SU-DHL-6 (cell line): ENCODE measurements at regions not wholly inside any gene's neighbourhood (a gene's known extent, or its start where the extent isn't known, plus 50 kb on each side); places are given as distances from the start of the nearest gene placed in this dataset.

Experiments used
- H2AFZ ChIP-seq: fragments of 200-600 bp; sonication (generic); 2 replicates; pipeline ENCODE4 v1.6.1; 2014; ENCODE audit warnings: low read depth, mild to moderate bottlenecking, moderate library complexity, mixed read lengths, antibody characterized with exemption, low read length; ENCODE audit not compliant: severe bottlenecking
- H3F3A ChIP-seq: fragments of 200-600 bp; shearing (Covaris generic); 2 replicates; pipeline ENCODE4 v1.6.0; 2016; ENCODE audit warnings: antibody characterized with exemption, mild to moderate bottlenecking; ENCODE audit not compliant: insufficient read depth
- H3K27ac ChIP-seq: fragments of 200-600 bp; sonication (generic); 2 replicates; pipeline ENCODE4 v1.5.1; 2016; ENCODE audit warnings: low read depth, mild to moderate bottlenecking, low read length, moderate library complexity, mixed read lengths
- H3K27me3 ChIP-seq: fragments of 200-600 bp; sonication (generic), shearing (Covaris generic); 2 replicates; pipeline ENCODE4 v1.6.0; 2014; ENCODE audit warnings: mild to moderate bottlenecking, low read length
- H3K36me3 ChIP-seq: fragments of 200-600 bp; sonication (generic); 2 replicates; pipeline ENCODE4 v1.6.1; 2014; ENCODE audit warnings: mild to moderate bottlenecking, low read length, mixed read lengths
- H3K4me2 ChIP-seq: fragments of 300-600, 200-600 bp; shearing (Covaris generic), sonication (generic); 2 replicates; pipeline ENCODE4 v1.6.0; 2014; ENCODE audit warnings: low read length, low read depth, mild to moderate bottlenecking; ENCODE audit not compliant: poor library complexity, severe bottlenecking
- H3K4me3 ChIP-seq: fragments of 200-600 bp; sonication (generic); 2 replicates; pipeline ENCODE4 v1.5.1; 2014; ENCODE audit warnings: antibody characterized with exemption, low read length, mild to moderate bottlenecking, mixed read lengths; ENCODE audit not compliant: insufficient read depth, poor library complexity, severe bottlenecking
- H3K79me2 ChIP-seq: fragments of 200-600 bp; sonication (generic); 2 replicates; pipeline ENCODE4 v1.6.1; 2014; ENCODE audit warnings: mild to moderate bottlenecking, low read length, moderate library complexity; ENCODE audit not compliant: insufficient read depth
- H3K9ac ChIP-seq: fragments of 200-600 bp; sonication (generic); 2 replicates; pipeline ENCODE4 v1.7.0; 2014; ENCODE audit warnings: mild to moderate bottlenecking, low read length
- H3K9me2 ChIP-seq: fragments of 200-600 bp; sonication (generic); replicated peaks from 2 replicates; pipeline ENCODE4 v1.6.1; 2014; ENCODE audit warnings: low read length; ENCODE audit not compliant: insufficient read depth
- H3K9me3 ChIP-seq: fragments of 200-600 bp; sonication (generic); 2 replicates; pipeline ENCODE4 v1.6.1; 2014; ENCODE audit warnings: low read length, mixed read lengths; ENCODE audit not compliant: insufficient read depth
- H4K20me1 ChIP-seq: fragments of 200-600 bp; sonication (generic); 2 replicates; pipeline ENCODE4 v1.6.1; 2014; ENCODE audit warnings: low read depth, mild to moderate bottlenecking, antibody characterized with exemption, low read length, moderate library complexity, mixed read lengths
- CTCF ChIP-seq: fragments of 200-600 bp; sonication (generic); IDR thresholded peaks from one replicate; pipeline ENCODE4 v1.5.1; 2017; ENCODE audit warnings: antibody characterized with exemption, mild to moderate bottlenecking, low read length, moderate library complexity; ENCODE audit not compliant: insufficient read depth, poor library complexity, severe bottlenecking
- EZH2phosphoT487 ChIP-seq: fragments of 200-600 bp; sonication (generic), shearing (Covaris generic); conservative IDR thresholded peaks from 2 replicates; pipeline ENCODE4 v1.6.1; 2018; ENCODE audit warnings: mild to moderate bottlenecking, antibody characterized with exemption, low read length, moderate library complexity, mixed read lengths

- H2AFZ ChIP-seq = no peak overlapping the region
Measured at GRCh38 chr20:19807946-19808330, 49.9 kb downstream of the RIN2 start.

GRCh38 chr20:19808498-19808897 is 50.4 kb downstream of the RIN2 start:
- H3K9me2 ChIP-seq = no peaks in the 10 kb centered on the region; the same call in 1 of the 2 replicates
- no peak overlapping the region for H3K9ac ChIP-seq
- no peak for TF ChIP-seq CTCF
- TF ChIP-seq EZH2phosphoT487 = no peak
- H3K9me3 ChIP-seq = no peaks in the 10 kb centered on the region
- no peaks in the 10 kb centered on the region for H3K79me2 ChIP-seq
- H3K36me3 ChIP-seq = no peaks in the 10 kb centered on the region
- no peak overlapping the region for H3K4me2 ChIP-seq
- H2AFZ ChIP-seq = no peak overlapping the region
- no peaks in the 10 kb centered on the region for H4K20me1 ChIP-seq
- H3F3A ChIP-seq = no peaks in the 10 kb centered on the region
- H3K27ac ChIP-seq = no peak overlapping the region
- H3K4me3 ChIP-seq = no peak overlapping the region
- no peaks in the 10 kb centered on the region for H3K27me3 ChIP-seq

More at GRCh38 chr20:19807946-19808330, 49.9 kb downstream of the RIN2 start:
- Histone ChIP-seq H3K4me3 (no peak overlapping the region), H3K9me3 (no peaks in the 10 kb centered on the region), H3K27ac (no peak overlapping the region), H3K9ac (no peak overlapping the region), H3K9me2 (no peaks in the 10 kb centered on the region; the same call in 1 of the 2 replicates), H4K20me1 (no peaks in the 10 kb centered on the region), H3K4me2 (no peak overlapping the region), H3K79me2 (no peaks in the 10 kb centered on the region), H3K36me3 (no peaks in the 10 kb centered on the region), H3K27me3 (no peaks in the 10 kb centered on the region), H3F3A (no peaks in the 10 kb centered on the region)
- TF ChIP-seq EZH2phosphoT487 = no peak
- no peak for TF ChIP-seq CTCF

- Histone ChIP-seq H3K9ac (no peak overlapping the region), H3K4me2 (no peak overlapping the region), H3F3A (no peaks in the 10 kb centered on the region), H3K9me2 (no peaks in the 10 kb centered on the region; the same call in 1 of the 2 replicates), H3K27me3 (no peaks in the 10 kb centered on the region), H3K27ac (no peak overlapping the region), H3K4me3 (no peak overlapping the region), H4K20me1 (no peaks in the 10 kb centered on the region), H2AFZ (no peak overlapping the region), H3K79me2 (no peaks in the 10 kb centered on the region), H3K36me3 (no peaks in the 10 kb centered on the region), H3K9me3 (no peaks in the 10 kb centered on the region)
- TF ChIP-seq CTCF = no peak
- TF ChIP-seq EZH2phosphoT487 = no peak
Measured at GRCh38 chr20:19809505-19809904, 51.4 kb downstream of the RIN2 start.
